ENCODE measurements at regions not wholly inside any gene's neighbourhood (a gene's known extent, or its start where the extent isn't known, plus 50 kb on each side); places are given as distances from the start of the nearest gene placed in this dataset.
"Not testable (repeated sequence)": the region's sequence is repeated elsewhere in the genome, so short reads cannot be mapped to it uniquely, and the experiment has no call there.

DNA sequence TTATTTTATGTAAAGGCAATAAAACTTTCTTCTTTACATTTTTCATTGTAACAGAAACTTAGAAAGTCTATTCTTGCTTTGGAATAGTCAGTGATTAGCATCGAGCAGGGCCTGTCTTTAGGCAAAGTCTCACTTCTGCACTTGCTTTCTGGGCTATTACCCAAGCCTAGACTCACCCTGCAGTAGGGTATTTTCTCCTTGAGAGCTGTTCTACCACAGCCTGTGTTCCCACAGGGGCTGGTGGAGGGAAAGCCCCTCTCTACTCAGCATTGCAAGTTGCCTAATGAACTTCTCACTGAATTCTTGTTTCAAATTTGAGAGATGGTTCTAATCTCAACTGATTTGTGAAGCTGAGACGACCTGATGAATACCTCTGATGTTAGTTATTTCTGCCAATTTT, 111.7 kb upstream of the KLHL14 start:
- Mint-ChIP-seq H3K4me3 (no peak overlapping the region), H3K27ac (no peak overlapping the region), H3K9me3 (peaks cover 5% of the 10 kb centered on the region), H3K36me3 (no peaks in the 10 kb centered on the region), H3K4me1 (no peaks in the 10 kb centered on the region)
- ATAC-seq, result peak; percentile 39
- no peak for DNase-seq (ENCODE audit: low spot score in 2 of 2)

DNA sequence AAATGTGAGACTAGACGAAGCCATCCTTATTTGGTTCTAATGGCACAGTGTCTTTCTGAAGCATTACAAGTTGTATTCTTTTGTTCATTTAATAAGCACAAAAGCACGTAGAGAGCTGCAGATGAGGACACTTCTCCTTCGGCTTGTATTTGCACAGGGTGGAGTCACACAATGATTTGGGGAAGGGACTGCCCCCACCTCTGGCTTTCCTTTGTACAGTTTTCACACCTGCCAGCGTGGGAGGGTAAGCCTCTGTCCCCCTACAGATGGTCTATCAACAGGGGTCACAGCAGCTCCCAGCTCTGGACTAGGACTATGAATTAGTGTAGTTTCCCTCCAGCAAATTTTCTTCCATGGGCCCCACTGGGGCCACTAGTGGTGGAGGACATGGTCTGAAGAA, 108.2 kb upstream of the KLHL14 start:
- H3K4me1 Mint-ChIP-seq, result no peaks in the 10 kb centered on the region
- H3K9me3 Mint-ChIP-seq, result peaks cover 12% of the 10 kb centered on the region
- no peak overlapping the region for H3K4me3 Mint-ChIP-seq
- no peaks in the 10 kb centered on the region for H3K36me3 Mint-ChIP-seq
- no peak for ATAC-seq
- no peak overlapping the region for H3K27ac Mint-ChIP-seq
- no peak for DNase-seq (ENCODE audit: low spot score in 2 of 2)

DNA sequence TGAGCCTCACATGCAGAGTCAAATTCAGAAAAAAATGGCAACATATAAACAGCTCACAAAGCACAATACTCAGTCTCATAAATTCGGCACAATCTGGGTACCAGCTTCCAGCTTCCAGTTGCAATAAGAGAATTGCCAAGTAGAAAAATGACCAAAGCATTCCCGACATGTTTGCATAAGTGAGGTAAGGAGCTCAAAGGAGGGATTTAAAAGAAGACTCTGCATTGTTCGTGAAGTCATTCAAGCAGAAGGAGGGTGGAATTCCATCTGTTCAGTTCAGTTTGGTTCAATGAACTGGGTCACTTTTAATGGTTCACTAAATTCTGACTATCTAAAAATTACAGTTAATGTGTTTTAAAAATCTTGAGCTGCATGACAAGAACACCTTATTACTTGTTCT, 106.7 kb upstream of the KLHL14 start:
- H3K36me3 Mint-ChIP-seq, result no peaks in the 10 kb centered on the region
- no peak for DNase-seq (ENCODE audit: low spot score in 2 of 2)
- H3K9me3 Mint-ChIP-seq, result peaks cover 16% of the 10 kb centered on the region
- no peak for ATAC-seq
- no peak overlapping the region for H3K4me3 Mint-ChIP-seq
- H3K27ac Mint-ChIP-seq, result no peak overlapping the region
- no peaks in the 10 kb centered on the region for H3K4me1 Mint-ChIP-seq

DNA sequence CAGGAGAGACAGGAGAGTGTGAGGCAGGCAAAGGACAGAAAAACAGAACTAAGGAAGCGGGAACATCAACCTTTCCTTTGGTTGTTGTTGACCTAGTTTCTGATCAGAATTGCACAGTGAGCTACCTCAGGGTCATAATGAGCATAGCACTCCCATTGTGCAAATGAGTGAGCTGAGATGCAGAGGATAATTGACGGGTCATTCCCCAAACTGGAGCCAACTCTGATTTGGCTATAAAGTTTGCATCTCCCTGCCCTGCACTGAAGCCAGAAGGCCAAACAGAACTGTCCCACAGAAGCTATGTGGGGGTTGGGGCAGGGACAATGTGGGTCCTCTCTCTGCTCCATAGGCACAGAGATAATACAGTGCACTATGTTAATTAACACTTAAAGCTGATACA, 105.6 kb upstream of the KLHL14 start:
- Mint-ChIP-seq H3K27ac (no peak overlapping the region), H3K36me3 (no peaks in the 10 kb centered on the region), H3K4me3 (no peak overlapping the region), H3K4me1 (no peaks in the 10 kb centered on the region), H3K9me3 (peaks cover 21% of the 10 kb centered on the region)
- ATAC-seq, result no peak
- DNase-seq (ENCODE audit: low spot score in 2 of 2), result no peak

DNA sequence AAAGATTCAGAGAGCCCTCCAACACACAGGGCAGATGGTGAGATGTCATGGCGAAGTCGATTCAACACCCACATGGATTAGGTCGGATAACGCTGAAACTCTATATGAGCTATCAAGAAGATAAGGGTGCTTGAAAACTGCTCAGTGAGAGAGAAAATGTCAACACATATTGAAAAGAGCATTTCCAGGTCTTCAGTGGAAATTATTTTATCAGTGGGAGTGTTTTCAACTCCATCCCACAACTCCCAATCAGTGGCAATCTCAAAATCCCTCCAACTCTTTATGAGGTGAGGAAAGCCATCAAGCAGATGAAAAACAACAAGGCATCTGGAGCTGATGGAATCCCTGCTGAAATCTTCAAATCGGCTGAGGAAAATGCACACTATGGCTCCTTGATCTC, 104.5 kb upstream of the KLHL14 start:
- ATAC-seq (no peak), DNase-seq (ENCODE audit: low spot score in 2 of 2) (no peak)
- no peak overlapping the region for H3K27ac Mint-ChIP-seq
- no peaks in the 10 kb centered on the region for H3K36me3 Mint-ChIP-seq
- H3K4me3 Mint-ChIP-seq, result no peak overlapping the region
- peaks cover 26% of the 10 kb centered on the region for H3K9me3 Mint-ChIP-seq
- H3K4me1 Mint-ChIP-seq, result no peaks in the 10 kb centered on the region

DNA sequence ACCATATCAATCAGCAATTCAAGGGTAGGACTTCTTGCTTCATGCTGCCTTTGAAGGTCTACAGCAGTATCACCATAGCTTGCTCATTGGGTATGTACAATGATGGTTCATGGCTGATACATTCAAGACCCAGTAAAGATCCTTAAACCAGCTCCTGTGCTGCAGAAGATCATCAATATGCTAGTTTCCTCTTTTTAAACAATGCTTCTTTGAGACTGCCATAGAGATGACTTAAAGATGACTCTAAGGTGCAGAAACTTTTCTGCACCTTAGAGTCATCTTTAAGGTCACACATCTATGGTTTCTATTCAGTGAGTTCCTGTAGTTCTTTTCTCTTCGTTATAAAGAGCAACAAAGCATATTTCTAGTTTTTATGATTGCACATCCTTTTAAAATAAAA, 102.8 kb upstream of the KLHL14 start:
- no peak overlapping the region for H3K4me3 Mint-ChIP-seq
- no peak for DNase-seq (ENCODE audit: low spot score in 2 of 2)
- H3K36me3 Mint-ChIP-seq, result no peaks in the 10 kb centered on the region
- H3K4me1 Mint-ChIP-seq, result no peaks in the 10 kb centered on the region
- H3K27ac Mint-ChIP-seq, result no peak overlapping the region
- H3K9me3 Mint-ChIP-seq, result peaks cover 22% of the 10 kb centered on the region
- no peak for ATAC-seq

DNA sequence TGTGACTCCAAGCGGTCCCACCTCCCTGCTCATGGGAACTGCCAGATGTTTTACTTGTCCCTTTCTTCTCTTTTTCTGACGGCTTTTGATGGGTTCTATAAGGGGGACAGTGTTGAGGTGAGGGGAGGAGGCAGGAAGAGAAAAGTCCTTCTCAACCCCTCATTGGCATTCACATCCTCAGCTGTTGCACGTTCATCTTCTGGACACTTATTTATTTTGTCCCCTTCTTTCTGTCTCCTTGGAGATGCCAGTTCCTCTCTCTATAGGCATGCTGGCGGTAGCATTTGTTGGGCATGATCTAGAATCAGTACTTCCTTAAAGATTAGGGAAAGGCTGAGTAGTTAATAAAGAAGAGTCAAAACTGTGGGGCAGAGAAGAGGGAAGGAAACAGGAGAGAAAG, 99.0 kb upstream of the KLHL14 start:
- ATAC-seq, result no peak
- H3K4me1 Mint-ChIP-seq, result no peaks in the 10 kb centered on the region
- no peak overlapping the region for H3K27ac Mint-ChIP-seq
- H3K4me3 Mint-ChIP-seq, result no peak overlapping the region
- no peaks in the 10 kb centered on the region for H3K36me3 Mint-ChIP-seq
- H3K9me3 Mint-ChIP-seq, result peaks cover 18% of the 10 kb centered on the region
- DNase-seq (ENCODE audit: low spot score in 2 of 2), result no peak

DNA sequence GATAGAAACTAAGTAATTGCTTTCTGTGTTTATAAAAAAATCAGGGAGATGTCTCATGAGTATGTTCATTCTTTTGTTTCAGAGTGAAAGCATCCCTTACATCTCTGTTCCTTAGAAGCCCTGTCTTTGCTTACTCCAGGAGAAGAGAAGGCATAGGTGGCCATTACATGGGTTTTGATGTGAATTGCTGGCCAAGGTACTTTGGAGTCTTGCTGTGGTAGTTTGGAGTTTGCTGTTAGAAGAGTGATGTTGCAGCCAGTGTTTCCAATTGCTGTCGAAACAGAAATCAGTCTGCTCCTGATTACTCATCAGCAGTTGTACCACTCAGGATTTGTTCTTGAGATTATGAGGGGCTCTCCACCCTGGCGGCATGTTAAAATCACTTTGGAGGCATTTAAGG, 97.8 kb upstream of the KLHL14 start:
- Mint-ChIP-seq H3K4me3 (no peak overlapping the region), H3K9me3 (peaks cover 15% of the 10 kb centered on the region), H3K27ac (no peak overlapping the region), H3K36me3 (no peaks in the 10 kb centered on the region), H3K4me1 (no peaks in the 10 kb centered on the region)
- DNase-seq (ENCODE audit: low spot score in 2 of 2), result no peak
- no peak for ATAC-seq

DNA sequence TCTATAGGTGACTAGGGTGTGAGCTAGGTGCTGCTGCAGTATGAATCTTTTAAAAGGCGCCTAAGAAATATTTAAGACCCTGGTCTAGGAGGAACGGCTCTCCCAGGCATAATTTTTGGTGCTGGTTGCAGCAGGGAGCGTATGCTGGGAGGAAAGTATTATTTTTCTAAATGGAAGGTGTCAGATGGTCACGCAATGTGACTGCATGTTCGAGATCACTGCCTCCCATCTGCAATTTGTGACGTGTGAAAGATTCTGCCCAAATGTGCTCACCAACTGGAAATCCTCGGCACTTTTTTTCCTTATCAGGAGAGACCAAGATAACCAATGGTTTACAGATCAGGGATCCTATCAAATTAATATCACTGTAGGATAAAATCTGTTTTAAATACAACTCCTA, 95.6 kb upstream of the KLHL14 start:
- H3K9me3 Mint-ChIP-seq, result peaks cover 12% of the 10 kb centered on the region
- H3K4me1 Mint-ChIP-seq, result no peaks in the 10 kb centered on the region
- H3K27ac Mint-ChIP-seq, result no peak overlapping the region
- no peaks in the 10 kb centered on the region for H3K36me3 Mint-ChIP-seq
- H3K4me3 Mint-ChIP-seq, result no peak overlapping the region
- DNase-seq (ENCODE audit: low spot score in 2 of 2) (no peak), ATAC-seq (no peak)

DNA sequence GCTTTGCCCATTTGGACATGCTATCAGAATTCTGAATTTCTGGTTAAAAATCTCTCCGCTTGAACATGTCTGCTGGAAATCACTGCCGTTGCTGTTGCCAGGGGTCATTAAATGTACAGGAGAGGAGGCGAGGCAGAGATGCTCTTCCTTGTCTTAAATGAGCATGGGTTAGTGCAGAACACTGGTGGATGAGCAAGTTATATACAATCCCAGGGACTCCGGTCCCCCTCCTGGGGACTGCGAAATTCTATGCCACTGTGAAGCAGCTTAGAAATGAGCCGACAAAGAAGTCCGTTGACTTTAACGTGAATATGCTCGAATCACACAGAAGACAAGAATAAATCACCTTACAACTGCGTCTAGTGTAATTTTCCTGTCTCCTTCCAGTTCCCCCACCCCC, 95.1 kb upstream of the KLHL14 start:
- ATAC-seq (no peak), DNase-seq (ENCODE audit: low spot score in 2 of 2) (no peak)
- H3K4me1 Mint-ChIP-seq, result no peaks in the 10 kb centered on the region
- H3K27ac Mint-ChIP-seq, result no peak overlapping the region
- H3K9me3 Mint-ChIP-seq, result peaks cover 12% of the 10 kb centered on the region
- no peak overlapping the region for H3K4me3 Mint-ChIP-seq
- no peaks in the 10 kb centered on the region for H3K36me3 Mint-ChIP-seq

DNA sequence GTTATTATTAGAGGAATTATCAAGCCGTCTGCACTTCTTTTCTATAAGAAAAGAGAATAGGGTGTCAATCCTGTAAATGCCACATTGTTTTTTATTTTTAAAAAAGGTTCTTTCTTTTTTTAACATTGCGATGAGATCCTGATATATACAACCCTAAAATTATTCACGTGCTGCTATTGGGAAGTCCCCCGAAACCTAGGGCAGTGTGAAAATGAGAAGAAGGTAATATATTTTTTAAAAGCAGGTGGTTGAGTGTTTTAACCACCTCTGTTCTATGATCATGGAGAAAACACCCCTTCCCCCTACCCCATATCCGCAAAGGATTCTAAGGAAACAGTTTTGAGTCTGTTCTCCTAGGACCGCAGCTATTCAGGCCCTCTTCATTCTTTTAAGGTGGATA, 94.5 kb upstream of the KLHL14 start:
- H3K4me1 Mint-ChIP-seq, result no peaks in the 10 kb centered on the region
- H3K9me3 Mint-ChIP-seq, result peaks cover 11% of the 10 kb centered on the region
- no peak overlapping the region for H3K27ac Mint-ChIP-seq
- no peak for ATAC-seq
- no peak for DNase-seq (ENCODE audit: low spot score in 2 of 2)
- no peaks in the 10 kb centered on the region for H3K36me3 Mint-ChIP-seq
- H3K4me3 Mint-ChIP-seq, result no peak overlapping the region

DNA sequence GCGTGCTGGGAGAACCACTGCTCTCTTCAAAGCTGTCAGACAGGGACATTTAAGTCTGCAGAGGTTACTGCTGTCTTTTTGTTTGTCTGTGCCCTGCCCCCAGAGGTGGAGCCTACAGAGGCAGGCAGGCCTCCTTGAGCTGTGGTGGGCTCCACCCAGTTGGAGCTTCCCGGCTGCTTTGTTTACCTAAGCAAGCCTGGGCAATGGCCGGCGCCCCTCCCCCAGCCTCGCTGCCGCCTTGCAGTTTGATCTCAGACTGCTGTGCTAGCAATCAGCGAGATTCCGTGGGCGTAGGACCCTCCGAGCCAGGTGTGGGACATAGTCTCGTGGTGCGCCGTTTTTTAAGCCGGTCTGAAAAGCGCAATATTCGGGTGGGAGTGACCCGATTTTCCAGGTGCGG, 89.2 kb upstream of the KLHL14 start:
- H3K9me3 Mint-ChIP-seq; H3K4me3 Mint-ChIP-seq; DNase-seq (ENCODE audit: low spot score in 2 of 2); H3K4me1 Mint-ChIP-seq; ATAC-seq; H3K36me3 Mint-ChIP-seq; H3K27ac Mint-ChIP-seq: not testable (repeated sequence)

DNA sequence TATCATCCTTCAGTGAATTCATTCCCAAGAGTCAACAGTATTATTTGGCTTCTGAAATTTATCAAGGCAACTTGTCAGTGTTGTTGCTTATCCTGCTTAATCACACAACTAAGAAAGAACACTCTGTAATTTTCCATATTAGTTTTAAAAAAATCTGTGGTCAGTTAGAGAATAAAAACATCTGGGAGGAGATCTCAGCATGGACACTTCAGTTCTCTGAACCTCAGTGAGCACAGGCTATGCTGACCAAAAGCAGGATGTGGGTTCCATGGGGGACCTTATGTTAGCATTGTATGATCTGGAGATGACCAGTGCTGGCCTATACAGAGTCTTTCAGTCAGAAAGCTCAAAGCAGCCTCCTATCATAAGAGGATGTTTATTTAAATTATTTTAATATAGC, 79.1 kb upstream of the KLHL14 start:
- H3K27ac Mint-ChIP-seq, result no peak overlapping the region
- no peak overlapping the region for H3K4me3 Mint-ChIP-seq
- no peaks in the 10 kb centered on the region for H3K4me1 Mint-ChIP-seq
- no peak for DNase-seq (ENCODE audit: low spot score in 2 of 2)
- H3K36me3 Mint-ChIP-seq, result no peaks in the 10 kb centered on the region
- peaks cover 10% of the 10 kb centered on the region for H3K9me3 Mint-ChIP-seq
- no peak for ATAC-seq

DNA sequence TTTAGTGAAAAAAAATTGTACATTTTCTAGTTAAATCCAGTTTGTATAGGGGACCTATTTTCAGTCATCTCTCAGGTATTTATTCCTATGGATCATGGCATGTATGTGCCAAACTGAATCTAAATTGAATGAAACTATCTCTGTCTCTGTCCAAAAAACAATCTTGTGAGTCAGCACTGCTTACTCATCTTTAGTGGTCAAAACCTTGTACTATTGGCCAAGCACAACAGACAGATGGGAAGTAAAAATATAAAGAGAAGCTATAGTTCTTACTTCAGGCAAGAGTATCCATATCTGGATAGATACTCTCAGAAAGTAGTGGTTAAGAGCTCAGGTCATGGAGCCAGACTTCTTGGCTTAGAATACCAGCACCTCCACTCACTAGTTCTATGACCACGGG, 76.0 kb upstream of the KLHL14 start:
- peaks cover 10% of the 10 kb centered on the region for H3K9me3 Mint-ChIP-seq
- H3K4me1 Mint-ChIP-seq, result no peaks in the 10 kb centered on the region
- no peaks in the 10 kb centered on the region for H3K36me3 Mint-ChIP-seq
- H3K4me3 Mint-ChIP-seq, result no peak overlapping the region
- no peak for DNase-seq (ENCODE audit: low spot score in 2 of 2)
- ATAC-seq, result no peak
- H3K27ac Mint-ChIP-seq, result no peak overlapping the region

DNA sequence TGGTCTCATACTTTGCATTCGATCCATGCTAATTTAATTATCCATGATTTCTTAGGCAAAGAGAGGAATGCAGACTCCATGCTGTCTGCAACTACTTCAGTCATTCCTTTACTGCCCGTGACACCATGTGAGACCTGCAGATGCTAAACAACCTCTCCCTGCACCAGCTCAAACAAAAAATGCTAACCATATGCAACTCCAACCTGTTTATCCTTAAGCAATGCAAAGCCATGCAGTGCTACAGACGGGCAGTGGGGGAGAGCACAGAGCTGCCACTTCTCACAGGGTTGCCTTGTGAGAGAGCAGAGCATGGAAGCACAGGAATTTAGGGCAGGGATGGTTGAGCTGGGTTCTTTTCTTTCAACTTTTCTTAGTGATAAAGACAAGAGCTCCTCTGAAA, 74.9 kb upstream of the KLHL14 start:
- Mint-ChIP-seq H3K4me3 (no peak overlapping the region), H3K4me1 (no peaks in the 10 kb centered on the region), H3K36me3 (no peaks in the 10 kb centered on the region), H3K27ac (no peak overlapping the region), H3K9me3 (peaks cover 9% of the 10 kb centered on the region)
- ATAC-seq, result no peak
- no peak for DNase-seq (ENCODE audit: low spot score in 2 of 2)

DNA sequence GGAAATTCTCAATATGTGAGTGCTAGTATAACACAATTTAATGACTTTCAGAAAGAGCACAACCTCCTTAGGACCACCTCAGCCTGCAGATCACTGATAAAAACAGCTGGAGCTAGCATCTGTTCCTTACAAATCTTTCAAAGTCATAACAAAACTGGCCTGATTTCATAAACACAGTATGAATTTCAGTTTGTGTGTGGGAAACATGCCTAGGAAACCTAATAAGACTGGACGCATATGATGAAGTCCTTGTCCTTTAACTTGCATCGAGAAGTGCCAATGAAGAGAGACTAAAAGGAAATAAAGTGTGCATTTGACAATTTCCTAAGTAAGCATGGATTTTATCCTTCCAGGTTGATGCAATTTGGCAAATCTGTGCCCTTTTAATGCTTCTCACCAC, 74.1 kb upstream of the KLHL14 start:
- ATAC-seq (no peak), DNase-seq (ENCODE audit: low spot score in 2 of 2) (no peak)
- Mint-ChIP-seq H3K4me1 (no peaks in the 10 kb centered on the region), H3K27ac (no peak overlapping the region), H3K9me3 (peaks cover 7% of the 10 kb centered on the region), H3K36me3 (no peaks in the 10 kb centered on the region), H3K4me3 (no peak overlapping the region)

DNA sequence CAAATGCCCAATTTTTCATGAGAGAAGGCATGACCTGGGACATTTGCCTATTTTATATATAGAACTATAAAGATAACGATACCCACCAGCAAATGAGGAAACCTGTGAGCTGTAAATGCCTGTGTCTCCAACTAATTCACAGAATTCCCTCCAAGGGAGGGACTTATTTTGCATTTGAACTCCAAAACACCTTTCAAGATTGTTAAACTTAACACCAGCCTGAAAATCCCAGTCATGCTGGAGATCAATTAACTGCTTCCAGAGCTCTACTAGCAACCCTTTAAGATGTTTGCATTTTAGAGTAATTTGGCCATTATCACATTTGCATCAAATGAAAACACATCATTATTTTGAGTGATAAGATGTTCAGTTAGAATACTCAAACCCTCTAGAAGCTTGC, 68.1 kb upstream of the KLHL14 start:
- no peak overlapping the region for H3K4me3 Mint-ChIP-seq

More for the DNA sequence above, 68.1 kb upstream of the KLHL14 start:
- Mint-ChIP-seq H3K27ac (no peak overlapping the region), H3K36me3 (no peaks in the 10 kb centered on the region), H3K4me1 (no peaks in the 10 kb centered on the region), H3K9me3 (peaks cover 7% of the 10 kb centered on the region)
- no peak for ATAC-seq
- no peak for DNase-seq (ENCODE audit: low spot score in 2 of 2)
